H1 (cell line): ENCODE measurements at regions not wholly inside any gene's neighbourhood (a gene's known extent, or its start where the extent isn't known, plus 50 kb on each side); places are given as distances from the start of the nearest gene placed in this dataset.

ENCODE experiments used
- CTCF ChIA-PET: fragments of 300-600 bp; sonication (Branson Sonifier 250); formaldehyde crosslinking; loops from one replicate; lab custom pipeline; 2021; ENCODE audit not compliant: partially characterized antibody; lab: Charles Lee
- POLR2A ChIA-PET: fragments of 300-600 bp; sonication (Branson Sonifier 250); formaldehyde crosslinking; loops from one replicate; lab custom pipeline; 2021; ENCODE audit warnings: inconsistent platforms; ENCODE audit not compliant: partially characterized antibody; lab: Charles Lee
- DNase-seq, 2 experiments: peaks; one replicate each; pipeline versions ENCODE4 v3.0.0 to v3.0.0-alpha.2; 2010 to 2022; ENCODE audit warnings: low spot score in 2 of 2, low read depth in 1 of 2, mixed read lengths in 1 of 2
- FAIRE-seq: peaks from 2 replicates; lab custom pipeline; 2011; peaks lifted over from hg19 to GRCh38; lab: Jason Lieb, UNC
- H2AFZ ChIP-seq: 2 replicates; pipeline ENCODE4 v1.8.1; 2012; ENCODE audit warnings: low read length, inconsistent platforms
- H2AK5ac ChIP-seq: 2 replicates; pipeline ENCODE4 v1.6.1; 2013; ENCODE audit warnings: low read depth, low read length
- H2BK120ac ChIP-seq: replicated peaks from 2 replicates; pipeline ENCODE3; 2013; ENCODE audit warnings: low read depth, low read length, inconsistent platforms
- H2BK12ac ChIP-seq: 2 replicates; pipeline ENCODE4 v1.6.1; 2013; ENCODE audit warnings: low read depth, low read length
- H2BK15ac ChIP-seq: 2 replicates; pipeline ENCODE4 v1.6.1; 2013; ENCODE audit warnings: low read length
- H2BK20ac ChIP-seq: 2 replicates; pipeline ENCODE4 v1.6.1; 2013; ENCODE audit warnings: low read length
- H2BK5ac ChIP-seq: 2 replicates; pipeline ENCODE4 v1.6.1; 2013; ENCODE audit warnings: low read depth, low read length
- H3K14ac ChIP-seq: 2 replicates; pipeline ENCODE4 v1.6.1; 2013; ENCODE audit warnings: inconsistent platforms; ENCODE audit not compliant: insufficient read length
- H3K18ac ChIP-seq: 2 replicates; pipeline ENCODE4 v1.6.1; 2013; ENCODE audit warnings: low read length; ENCODE audit errors: extremely low read depth
- H3K23ac ChIP-seq: 2 replicates; pipeline ENCODE4 v1.6.1; 2013; ENCODE audit warnings: inconsistent platforms; ENCODE audit not compliant: insufficient read length
- H3K23me2 ChIP-seq: 2 replicates; pipeline ENCODE4 v1.6.1; 2013; ENCODE audit warnings: low read depth, low read length
- H3K27ac ChIP-seq: 2 replicates; pipeline ENCODE4 v1.6.1; 2011; ENCODE audit warnings: low read depth, low read length, inconsistent platforms
- H3K27me3 ChIP-seq, 4 experiments: replicated peaks in 1 of 4; 1 replicate in 1 of 4; 2 replicates in 3 of 4; pipeline versions ENCODE4 v1.6.1 to v1.8.1; 2011 to 2013; ENCODE audit warnings: low read length in 3 of 4, mild to moderate bottlenecking in 3 of 4, inconsistent platforms in 2 of 4, mixed read lengths in 2 of 4, moderate library complexity in 1 of 4; ENCODE audit not compliant: control insufficient read depth in 3 of 4, insufficient read depth in 3 of 4; ENCODE audit errors: extremely low read depth in 1 of 4
- H3K36me3 ChIP-seq, 4 experiments: 2 replicates each; pipeline versions ENCODE4 v1.6.1 to v1.8.1; 2011 to 2013; ENCODE audit warnings: mild to moderate bottlenecking in 4 of 4, low read length in 3 of 4, moderate library complexity in 2 of 4, control low read depth in 1 of 4, inconsistent platforms in 1 of 4; ENCODE audit not compliant: insufficient read depth in 4 of 4, control insufficient read depth in 2 of 4
- H3K4ac ChIP-seq: replicated peaks from 2 replicates; pipeline ENCODE3; 2013; ENCODE audit warnings: low read length, low read depth, mixed read lengths, inconsistent platforms; ENCODE audit not compliant: insufficient read length
- H3K4me1 ChIP-seq, 4 experiments: replicated peaks in 1 of 4; 1 replicate in 1 of 4; 2 replicates in 3 of 4; pipeline versions ENCODE4 v1.6.1 to v1.8.1; 2011 to 2013; ENCODE audit warnings: low read length in 3 of 4, inconsistent platforms in 2 of 4, mixed read lengths in 1 of 4; ENCODE audit not compliant: insufficient read depth in 4 of 4, control insufficient read depth in 3 of 4
- H3K4me2 ChIP-seq, 2 experiments: 2 replicates each; pipeline versions ENCODE4 v1.6.1 to v1.8.1; 2011 to 2013; ENCODE audit warnings: low read depth in 2 of 2, low read length in 2 of 2, control low read depth in 1 of 2, inconsistent platforms in 1 of 2, mild to moderate bottlenecking in 1 of 2; ENCODE audit not compliant: insufficient read depth in 1 of 2
- H3K4me3 ChIP-seq, 4 experiments: fragments of 200-600, 300-600 bp in 1 of 4; sonication (generic), shearing (Covaris generic), sonication (Bioruptor Twin) in 1 of 4; 2 replicates each; pipeline versions ENCODE4 v1.5.1 to v1.8.1; 2011 to 2016; ENCODE audit warnings: low read length in 4 of 4, low read depth in 3 of 4, control low read depth in 2 of 4, inconsistent platforms in 2 of 4, mild to moderate bottlenecking in 2 of 4, mixed read lengths in 1 of 4, moderate library complexity in 1 of 4; ENCODE audit not compliant: insufficient read depth in 2 of 4; ENCODE audit errors: extremely low read depth in 1 of 4
- H3K56ac ChIP-seq: replicated peaks from 2 replicates; pipeline ENCODE3; 2013; ENCODE audit warnings: low read depth, mild to moderate bottlenecking, mixed read lengths, low read length, inconsistent platforms; ENCODE audit not compliant: insufficient read length
- H3K79me1 ChIP-seq: 2 replicates; pipeline ENCODE4 v1.6.1; 2013; ENCODE audit warnings: low read depth, low read length, control low read depth
- H3K79me2 ChIP-seq, 2 experiments: 2 replicates each; pipeline versions ENCODE4 v1.6.1 to v1.8.1; 2012 to 2013; ENCODE audit warnings: low read length in 2 of 2, mild to moderate bottlenecking in 2 of 2, inconsistent platforms in 1 of 2; ENCODE audit not compliant: insufficient read depth in 2 of 2, control insufficient read depth in 1 of 2
- H3K9ac ChIP-seq, 4 experiments: replicated peaks in 1 of 4; 1 replicate in 1 of 4; 2 replicates in 3 of 4; pipeline versions ENCODE4 v1.6.1 to v1.8.1; 2011 to 2013; ENCODE audit warnings: low read depth in 3 of 4, low read length in 3 of 4, control low read depth in 2 of 4, mild to moderate bottlenecking in 2 of 4, moderate library complexity in 2 of 4, inconsistent platforms in 1 of 4; ENCODE audit errors: extremely low read depth in 1 of 4
- H3K9me3 ChIP-seq, 2 experiments: 2 replicates each; pipeline versions ENCODE4 v1.6.1 to v1.8.1; 2012 to 2013; ENCODE audit warnings: mild to moderate bottlenecking in 2 of 2, moderate library complexity in 2 of 2, control low read depth in 1 of 2, inconsistent platforms in 1 of 2, low read depth in 1 of 2, low read length in 1 of 2, mixed read lengths in 1 of 2; ENCODE audit not compliant: insufficient read depth in 2 of 2
- H4K20me1 ChIP-seq, 2 experiments: replicated peaks in 1 of 2; 2 replicates each; pipeline versions ENCODE3 to v1.8.1; 2011 to 2013; ENCODE audit warnings: inconsistent platforms in 2 of 2, low read length in 2 of 2, mild to moderate bottlenecking in 1 of 2; ENCODE audit not compliant: insufficient read depth in 2 of 2, control insufficient read depth in 1 of 2
- H4K5ac ChIP-seq: 2 replicates; pipeline ENCODE4 v1.6.1; 2013; ENCODE audit warnings: low read length, low read depth, mixed read lengths, inconsistent platforms; ENCODE audit not compliant: insufficient read length
- H4K8ac ChIP-seq: 2 replicates; pipeline ENCODE4 v1.8.0; 2013; ENCODE audit warnings: mild to moderate bottlenecking, moderate library complexity, low read length, inconsistent platforms; ENCODE audit not compliant: insufficient read depth; ENCODE audit errors: extremely low read depth
- H4K91ac ChIP-seq: replicated peaks from 2 replicates; pipeline ENCODE3; 2013; ENCODE audit warnings: low read length, mixed read lengths, inconsistent platforms; ENCODE audit not compliant: insufficient read length
- ATF3 ChIP-seq: IDR thresholded peaks from 2 replicates; pipeline ENCODE4 v1.6.1; 2011; ENCODE audit warnings: low read depth, mild to moderate bottlenecking, low read length; ENCODE audit not compliant: insufficient read depth
- CREB1 ChIP-seq: IDR thresholded peaks from 2 replicates; pipeline ENCODE4 v1.6.1; 2012; ENCODE audit warnings: inconsistent platforms
- SIX5 ChIP-seq: IDR thresholded peaks from 2 replicates; pipeline ENCODE4 v1.6.1; 2011; ENCODE audit warnings: mild to moderate bottlenecking, low read depth, low read length
- WGBS, 2 experiments: shearing (Covaris generic) in 1 of 2; methylation state at CpG; one replicate each; pipeline versions ENCODE4 v1.1.6 to v1.1.7; 2013 to 2015; ENCODE audit warnings: low lambda C conversion rate in 2 of 2, mixed read lengths in 2 of 2, inconsistent platforms in 1 of 2, low coverage in 1 of 2, missing lambda C conversion rate in 1 of 2; ENCODE audit not compliant: insufficient replicate concordance in 2 of 2, insufficient coverage in 1 of 2, insufficient read length in 1 of 2; ENCODE audit errors: extremely low coverage in 1 of 2, missing lambda C conversion rate in 1 of 2; 5-methylcytosine and 5-hydroxymethylcytosine counted together

GRCh38 chr11:45501392-45502225 lies 163.8 kb downstream of the CHST1 start:
- Histone ChIP-seq H3K4ac (no peak overlapping the region), H3K9ac (0 out of 7 replicates have a peak overlapping the region, but pooled peaks of 1 of the 4 experiments have one; percentile 4), H3K79me1 (no peaks in the 10 kb centered on the region), H3K4me1 (peaks cover 0 to 3% (median 1%) of the 10 kb centered on the region in 4 experiments; a peak in 2 of 7 replicates), H2BK12ac (no peak overlapping the region), H3K36me3 (no peaks in the 10 kb centered on the region), H3K14ac (no peak overlapping the region), H3K4me2 (no peak overlapping the region), H4K8ac (no peak overlapping the region), H3K27me3 (no peaks in the 10 kb centered on the region), H2AFZ (no peak overlapping the region), H2BK120ac (no peak overlapping the region), H3K27ac (no peak overlapping the region), H4K91ac (no peak overlapping the region), H2AK5ac (no peak overlapping the region; the same call in 1 of the 2 replicates), H3K79me2 (no peaks in the 10 kb centered on the region), H3K9me3 (no peaks in the 10 kb centered on the region), H2BK15ac (no peak overlapping the region), H4K5ac (no peak overlapping the region), H3K23ac (no peak overlapping the region), H4K20me1 (no peaks in the 10 kb centered on the region), H3K4me3 (no peak overlapping the region; a peak in 1 of 8 replicates), H2BK5ac (no peak overlapping the region), H3K18ac (no peak overlapping the region; the same call in 1 of the 2 replicates), H3K56ac (no peak overlapping the region), H3K23me2 (no peaks in the 10 kb centered on the region), H2BK20ac (no peak overlapping the region)
- FAIRE-seq (no peak), DNase-seq (no peak)
- ChIA-PET CTCF (interaction anchor here (0.6 to 1.7 kb wide), 5 partner anchors 95 to 465 kb away, joined by 3 to 7 read pairs (median 3); no protein-coding TSS in a partner anchor), POLR2A (no interaction called here)
- whole genome bisulfite sequencing, 2 experiments = 90% methylated on average over 9 of the region's 9 CpGs; no CpG with 5 or more reads in 1 of the 2 experiments
- TF ChIP-seq ATF3 (no peak), CREB1 (no peak), SIX5 (no peak)
